CD4-positive, alpha-beta memory T cell (primary cell): ENCODE measurements at regions not wholly inside any gene's neighbourhood (a gene's known extent, or its start where the extent isn't known, plus 50 kb on each side); places are given as distances from the start of the nearest gene placed in this dataset.
"Not testable (repeated sequence)": the region's sequence is repeated elsewhere in the genome, so short reads cannot be mapped to it uniquely, and the experiment has no call there.

ENCODE experiments used
- CTCF ChIA-PET: fragments of 350-600 bp; sonication (Branson Sonifier 250); formaldehyde crosslinking; loops from one replicate; lab custom pipeline; 2021; ENCODE audit warnings: inconsistent platforms; ENCODE audit not compliant: partially characterized antibody; lab: Charles Lee
- POLR2A ChIA-PET: fragments of 350-600 bp; sonication (Branson Sonifier 250); formaldehyde crosslinking; loops from one replicate; lab custom pipeline; 2021; ENCODE audit not compliant: partially characterized antibody; lab: Charles Lee
- DNase-seq, 5 donors: peaks; one replicate each; pipeline versions ENCODE4 v3.0.0 to v3.0.0-alpha.2; 2020 to 2022; ENCODE audit warnings: mixed read lengths in 1 of 5
- H3K27ac ChIP-seq: one replicate; pipeline ENCODE4 v1.7.0; 2013; ENCODE audit warnings: low read depth, low read length
- H3K27me3 ChIP-seq: 2 replicates; pipeline ENCODE4 v1.7.0; 2013; ENCODE audit warnings: mild to moderate bottlenecking, low read length, moderate library complexity; ENCODE audit not compliant: insufficient read depth
- H3K36me3 ChIP-seq: 2 replicates; pipeline ENCODE4 v1.7.0; 2013; ENCODE audit warnings: mild to moderate bottlenecking, low read length, moderate library complexity; ENCODE audit not compliant: insufficient read depth
- H3K4me1 ChIP-seq: 2 replicates; pipeline ENCODE4 v1.7.0; 2013; ENCODE audit warnings: mild to moderate bottlenecking, low read length, moderate library complexity; ENCODE audit not compliant: insufficient read depth
- H3K4me3 ChIP-seq, 2 donors: one replicate each; pipeline ENCODE4 v1.7.0; 2013; ENCODE audit warnings: low read length in 2 of 2, mild to moderate bottlenecking in 1 of 2
- H3K9me3 ChIP-seq, 2 donors: one replicate each; pipeline ENCODE4 v1.7.0; 2013; ENCODE audit warnings: low read length in 2 of 2, control low read depth in 1 of 2; ENCODE audit not compliant: control insufficient read depth in 1 of 2
- H3K27ac Mint-ChIP-seq, 7 donors: one replicate each; pipeline ENCODE4 v1.8.0; 2020 to 2021; ENCODE audit warnings: mixed read lengths in 7 of 7, mild to moderate bottlenecking in 6 of 7, inconsistent platforms in 3 of 7, moderate library complexity in 3 of 7
- H3K27me3 Mint-ChIP-seq, 2 donors: one replicate each; pipeline ENCODE4 v1.8.0; 2020 to 2021; ENCODE audit warnings: mixed read lengths in 2 of 2
- H3K36me3 Mint-ChIP-seq, 2 donors: one replicate each; pipeline ENCODE4 v1.8.0; 2020 to 2021; ENCODE audit warnings: mixed read lengths in 2 of 2, inconsistent platforms in 1 of 2, mild to moderate bottlenecking in 1 of 2
- H3K4me1 Mint-ChIP-seq, 4 donors: one replicate each; pipeline ENCODE4 v1.8.0; 2020 to 2021; ENCODE audit warnings: mixed read lengths in 4 of 4, mild to moderate bottlenecking in 1 of 4
- H3K4me3 Mint-ChIP-seq, 8 donors: one replicate each; pipeline ENCODE4 v1.8.0; 2020 to 2021; ENCODE audit warnings: mixed read lengths in 8 of 8, mild to moderate bottlenecking in 7 of 8, moderate library complexity in 6 of 8, inconsistent platforms in 3 of 8
- H3K9me3 Mint-ChIP-seq, 8 donors: one replicate each; pipeline ENCODE4 v1.8.0; 2020 to 2021; ENCODE audit warnings: mixed read lengths in 8 of 8, mild to moderate bottlenecking in 5 of 8, inconsistent platforms in 3 of 8, moderate library complexity in 1 of 8
- intact Hi-C: fragments of 100-400 bp; cut with micrococcal nuclease; formaldehyde crosslinking; loops from one replicate; pipeline ENCODE4 v1.15.1; 2023

GRCh38 chrX:129084291-129084690 lies 439.0 kb downstream of the SMARCA1 start:
- H3K27me3 Mint-ChIP-seq, H3K4me1 ChIP-seq, POLR2A ChIA-PET, H3K27ac ChIP-seq, intact Hi-C loops, H3K27ac Mint-ChIP-seq, H3K36me3 Mint-ChIP-seq, H3K36me3 ChIP-seq, DNase-seq, H3K9me3 Mint-ChIP-seq, H3K27me3 ChIP-seq, H3K4me3 ChIP-seq, CTCF ChIA-PET, H3K9me3 ChIP-seq, H3K4me1 Mint-ChIP-seq, H3K4me3 Mint-ChIP-seq: not testable (repeated sequence)

DNA sequence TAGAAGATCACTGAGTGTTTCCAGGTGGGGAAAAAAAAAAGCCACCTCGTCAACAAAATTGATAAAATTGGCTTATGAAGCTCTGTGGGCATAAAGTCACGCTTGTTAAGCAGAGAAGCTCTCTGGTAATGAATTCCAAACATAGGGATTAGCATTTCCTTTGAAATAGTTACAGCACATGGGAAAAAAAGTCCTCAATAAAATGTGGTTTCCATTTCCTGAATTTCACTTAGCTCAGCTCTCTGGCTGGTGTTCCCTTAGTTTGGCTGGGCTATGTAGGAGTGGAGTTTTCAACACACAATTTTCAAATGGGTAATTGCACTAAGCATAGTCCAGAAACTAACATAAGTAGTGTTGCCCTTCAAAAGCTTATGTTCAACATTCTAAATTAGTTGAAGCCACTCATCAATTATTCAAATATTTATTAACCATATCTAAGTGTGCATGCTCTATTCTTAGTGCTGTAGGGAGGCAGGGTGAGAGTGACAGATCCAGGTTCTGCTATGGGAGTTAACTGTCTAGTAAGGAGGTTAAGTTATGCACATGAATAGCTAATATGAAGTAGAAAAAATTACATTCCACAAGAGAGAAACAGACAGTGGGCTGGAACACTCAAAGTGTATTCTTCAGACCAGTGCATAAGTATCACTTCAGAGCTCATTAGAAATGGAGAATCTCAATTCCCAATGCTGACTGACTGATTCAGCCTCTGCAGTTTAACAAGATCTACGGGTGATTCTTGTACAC lies 445.7 kb downstream of the SMARCA1 start:
- H3K4me3 ChIP-seq, result no peak overlapping the region
- no peak for DNase-seq
- Mint-ChIP-seq H3K4me1 (no peaks in the 10 kb centered on the region), H3K9me3 (peaks cover 0 to 7% (median under 1%) of the 10 kb centered on the region in 8 donors), H3K27ac (no peak overlapping the region), H3K4me3 (no peak overlapping the region), H3K36me3 (no peaks in the 10 kb centered on the region), H3K27me3 (no peaks in the 10 kb centered on the region)
- no peak overlapping the region for H3K27ac ChIP-seq
- no peaks in the 10 kb centered on the region for H3K4me1 ChIP-seq
- H3K9me3 ChIP-seq, result no peaks in the 10 kb centered on the region
- POLR2A ChIA-PET, result no interaction called here
- CTCF ChIA-PET, result no interaction called here
- no peaks in the 10 kb centered on the region for H3K27me3 ChIP-seq
- H3K36me3 ChIP-seq, result no peaks in the 10 kb centered on the region
- intact Hi-C loops, result no loop called here

- ChIA-PET CTCF (no interaction called here), POLR2A (no interaction called here)
- Mint-ChIP-seq H3K27me3 (no peaks in the 10 kb centered on the region), H3K27ac (no peak overlapping the region), H3K4me1 (no peaks in the 10 kb centered on the region), H3K4me3 (no peak overlapping the region), H3K36me3 (no peaks in the 10 kb centered on the region), H3K9me3 (peaks cover 0 to 1% (median 0%) of the 10 kb centered on the region in 8 donors)
- H3K36me3 ChIP-seq, result no peaks in the 10 kb centered on the region
- H3K27me3 ChIP-seq, result no peaks in the 10 kb centered on the region
- H3K4me1 ChIP-seq, result no peaks in the 10 kb centered on the region
- H3K4me3 ChIP-seq, result no peak overlapping the region
- intact Hi-C loops, result no loop called here
- DNase-seq, result no peak
- no peak overlapping the region for H3K27ac ChIP-seq
- H3K9me3 ChIP-seq, result no peaks in the 10 kb centered on the region
Observed at GRCh38 chrX:129071390-129071789, 451.9 kb downstream of the SMARCA1 start.

DNA sequence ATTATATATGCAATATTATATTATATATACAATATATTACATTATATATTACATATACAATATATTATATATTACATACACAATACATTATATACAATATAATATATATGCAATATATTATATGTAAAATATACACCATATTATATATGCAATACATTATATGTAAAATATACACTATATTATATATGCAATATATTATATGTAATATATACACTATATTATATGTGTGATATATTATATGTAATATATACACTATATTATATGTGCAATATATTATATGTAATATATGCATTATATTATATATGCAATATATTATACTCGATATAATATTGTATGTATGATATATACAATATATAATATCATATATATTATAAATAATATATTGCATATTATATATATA lies 457.4 kb downstream of the SMARCA1 start:
- H3K27ac Mint-ChIP-seq, result no peak overlapping the region

GRCh38 chrX:129058405-129058804 lies 464.9 kb downstream of the SMARCA1 start:
- intact Hi-C loops, result no loop called here
- Mint-ChIP-seq H3K27ac (no peak overlapping the region), H3K36me3 (no peaks in the 10 kb centered on the region), H3K4me1 (no peaks in the 10 kb centered on the region), H3K27me3 (no peaks in the 10 kb centered on the region), H3K9me3 (peaks cover 0 to 4% (median 0%) of the 10 kb centered on the region in 8 donors), H3K4me3 (no peak overlapping the region)
- ChIA-PET POLR2A (no interaction called here), CTCF (no interaction called here)
- Histone ChIP-seq H3K27me3 (no peaks in the 10 kb centered on the region), H3K4me1 (no peaks in the 10 kb centered on the region), H3K27ac (no peak overlapping the region), H3K4me3 (no peak overlapping the region), H3K36me3 (no peaks in the 10 kb centered on the region), H3K9me3 (no peaks in the 10 kb centered on the region)
- DNase-seq, result no peak

More for the DNA sequence above, 457.4 kb downstream of the SMARCA1 start:
- H3K4me1 Mint-ChIP-seq, result no peaks in the 10 kb centered on the region
- Histone ChIP-seq H3K36me3 (no peaks in the 10 kb centered on the region), H3K9me3 (no peaks in the 10 kb centered on the region), H3K27me3 (no peaks in the 10 kb centered on the region), H3K4me3 (no peak overlapping the region), H3K4me1 (no peaks in the 10 kb centered on the region), H3K27ac (no peak overlapping the region)
- no peak for DNase-seq
- no peaks in the 10 kb centered on the region for H3K36me3 Mint-ChIP-seq
- H3K27me3 Mint-ChIP-seq, result no peaks in the 10 kb centered on the region
- POLR2A ChIA-PET, result no interaction called here
- intact Hi-C loops, result no loop called here
- peaks cover 0 to 1% (median 0%) of the 10 kb centered on the region in 8 donors for H3K9me3 Mint-ChIP-seq
- H3K4me3 Mint-ChIP-seq, result no peak overlapping the region
- CTCF ChIA-PET, result no interaction called here

DNA sequence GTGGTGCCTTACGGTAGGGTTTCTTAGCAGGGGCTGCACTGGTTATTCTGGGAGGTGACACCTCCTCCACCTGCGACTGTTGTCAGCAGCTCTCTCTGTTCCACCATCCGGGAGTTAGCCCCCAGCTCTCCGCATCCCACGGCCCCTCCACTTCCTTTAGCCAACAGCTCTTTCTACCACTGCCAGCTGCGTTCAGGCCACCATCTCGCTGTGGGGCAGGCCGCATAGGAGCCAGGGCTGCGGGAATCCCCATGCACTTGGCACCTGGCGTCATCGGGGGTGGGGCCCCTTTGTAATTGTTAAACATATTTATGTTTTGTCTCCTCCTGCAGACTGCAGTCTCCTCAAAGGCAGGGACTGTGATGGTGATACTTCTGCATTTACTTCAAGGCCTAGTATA lies 480.2 kb downstream of the SMARCA1 start:
- no peaks in the 10 kb centered on the region for H3K9me3 ChIP-seq
- no peak for DNase-seq
- H3K27ac Mint-ChIP-seq, result no peak overlapping the region
- CTCF ChIA-PET, result no interaction called here
- no peaks in the 10 kb centered on the region for H3K27me3 Mint-ChIP-seq
- H3K36me3 Mint-ChIP-seq, result no peaks in the 10 kb centered on the region
- POLR2A ChIA-PET, result no interaction called here
- H3K36me3 ChIP-seq, result no peaks in the 10 kb centered on the region
- no peaks in the 10 kb centered on the region for H3K4me1 ChIP-seq
- H3K4me3 ChIP-seq, result no peak overlapping the region
- H3K4me3 Mint-ChIP-seq, result no peak overlapping the region
- no peaks in the 10 kb centered on the region for H3K27me3 ChIP-seq
- H3K27ac ChIP-seq, result no peak overlapping the region
- no peaks in the 10 kb centered on the region for H3K4me1 Mint-ChIP-seq
- intact Hi-C loops, result no loop called here
- H3K9me3 Mint-ChIP-seq, result peaks cover 0 to 3% (median 0%) of the 10 kb centered on the region in 8 donors

- no peak overlapping the region for H3K4me3 Mint-ChIP-seq
- ChIA-PET POLR2A (no interaction called here), CTCF (no interaction called here)
- H3K4me1 Mint-ChIP-seq, result no peaks in the 10 kb centered on the region
- peaks cover 0 to 3% (median 0%) of the 10 kb centered on the region in 8 donors for H3K9me3 Mint-ChIP-seq
- DNase-seq, result no peak
- Histone ChIP-seq H3K27me3 (no peaks in the 10 kb centered on the region), H3K27ac (no peak overlapping the region), H3K36me3 (no peaks in the 10 kb centered on the region), H3K4me1 (no peaks in the 10 kb centered on the region), H3K9me3 (no peaks in the 10 kb centered on the region), H3K4me3 (no peak overlapping the region)
- H3K36me3 Mint-ChIP-seq, result no peaks in the 10 kb centered on the region
- no peaks in the 10 kb centered on the region for H3K27me3 Mint-ChIP-seq
- intact Hi-C loops, result no loop called here
- H3K27ac Mint-ChIP-seq, result no peak overlapping the region
Observed at GRCh38 chrX:129041319-129041718, 482.0 kb downstream of the SMARCA1 start.
